ENCODE measurements at regions not wholly inside any gene's neighbourhood (a gene's known extent, or its start where the extent isn't known, plus 50 kb on each side); places are given as distances from the start of the nearest gene placed in this dataset.
"Not testable (repeated sequence)": the region's sequence is repeated elsewhere in the genome, so short reads cannot be mapped to it uniquely, and the experiment has no call there.

GRCh38 chr18:14937271-14937670, 189.3 kb downstream of the ANKRD30B start:
- no peak for DNase-seq

- DNase-seq: no peak
Measured at GRCh38 chr18:14939141-14939540, 191.2 kb downstream of the ANKRD30B start.

- not testable (repeated sequence) for DNase-seq
Measured at GRCh38 chr18:14940106-14940505, 192.1 kb downstream of the ANKRD30B start.

- no peak for DNase-seq
Measured at GRCh38 chr18:14940735-14941134, 192.8 kb downstream of the ANKRD30B start.

- DNase-seq: no peak
Measured at GRCh38 chr18:14941256-14941655, 193.3 kb downstream of the ANKRD30B start.

- DNase-seq: no peak
Measured at GRCh38 chr18:14941792-14942191, 193.8 kb downstream of the ANKRD30B start.

GRCh38 chr18:14942275-14942674, 194.3 kb downstream of the ANKRD30B start:
- DNase-seq: no peak

- DNase-seq: no peak
Measured at GRCh38 chr18:14943486-14943885, 195.5 kb downstream of the ANKRD30B start.

GRCh38 chr18:14943967-14944636, 196.1 kb downstream of the ANKRD30B start:
- no peak for DNase-seq

GRCh38 chr18:14944838-14945237, 196.9 kb downstream of the ANKRD30B start:
- no peak for DNase-seq

GRCh38 chr18:14945286-14945685, 197.3 kb downstream of the ANKRD30B start:
- no peak for DNase-seq

- DNase-seq: no peak
Measured at GRCh38 chr18:14945984-14946383, 198.0 kb downstream of the ANKRD30B start.

GRCh38 chr18:14946741-14947470, 198.9 kb downstream of the ANKRD30B start:
- not testable (repeated sequence) for DNase-seq

- no peak for DNase-seq
Measured at GRCh38 chr18:14947482-14948162, 199.7 kb downstream of the ANKRD30B start.

- DNase-seq: no peak
Measured at GRCh38 chr18:14948163-14948540, 200.2 kb downstream of the ANKRD30B start.

- no peak for DNase-seq
Measured at GRCh38 chr18:14949800-14950664, 202.1 kb downstream of the ANKRD30B start.

- DNase-seq: not testable (repeated sequence)
Measured at GRCh38 chr18:14952444-14953077, 204.6 kb downstream of the ANKRD30B start.

- no peak for DNase-seq
Measured at GRCh38 chr18:14958701-14959100, 210.7 kb downstream of the ANKRD30B start.

GRCh38 chr18:14959550-14959949, 211.6 kb downstream of the ANKRD30B start:
- no peak for DNase-seq

GRCh38 chr18:14961991-14962390, 214.0 kb downstream of the ANKRD30B start:
- DNase-seq: no peak

GRCh38 chr18:14962626-14963025, 214.7 kb downstream of the ANKRD30B start:
- DNase-seq: no peak

GRCh38 chr18:14963246-14963645, 215.3 kb downstream of the ANKRD30B start:
- no peak for DNase-seq
